ENCODE measurements at regions not wholly inside any gene's neighbourhood (a gene's known extent, or its start where the extent isn't known, plus 50 kb on each side); places are given as distances from the start of the nearest gene placed in this dataset.

DNA sequence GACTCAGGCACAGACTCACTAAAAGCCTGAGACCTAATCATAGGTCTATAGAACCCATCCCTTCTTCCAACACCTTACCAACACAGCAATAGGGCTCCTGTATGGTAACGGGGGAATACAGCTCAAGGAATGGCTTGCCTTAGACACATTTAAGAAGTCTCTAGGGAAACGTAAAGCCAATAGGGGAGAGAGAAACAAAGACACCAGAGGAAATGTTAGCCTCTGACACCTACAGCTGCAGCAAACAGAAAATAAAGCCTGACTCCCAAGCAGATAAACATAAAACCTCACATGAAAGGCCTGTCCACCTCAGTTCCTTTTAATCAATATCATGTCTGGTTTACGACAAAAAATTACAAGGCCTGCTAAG lies 51.1 kb upstream of the NCOA1 start:
- DNase-seq (ENCODE audit: low spot score), result no peak

GRCh38 chr2:24439280-24439970 lies 51.6 kb upstream of the NCOA1 start:
- DNase-seq (ENCODE audit: low spot score), result no peak

DNA sequence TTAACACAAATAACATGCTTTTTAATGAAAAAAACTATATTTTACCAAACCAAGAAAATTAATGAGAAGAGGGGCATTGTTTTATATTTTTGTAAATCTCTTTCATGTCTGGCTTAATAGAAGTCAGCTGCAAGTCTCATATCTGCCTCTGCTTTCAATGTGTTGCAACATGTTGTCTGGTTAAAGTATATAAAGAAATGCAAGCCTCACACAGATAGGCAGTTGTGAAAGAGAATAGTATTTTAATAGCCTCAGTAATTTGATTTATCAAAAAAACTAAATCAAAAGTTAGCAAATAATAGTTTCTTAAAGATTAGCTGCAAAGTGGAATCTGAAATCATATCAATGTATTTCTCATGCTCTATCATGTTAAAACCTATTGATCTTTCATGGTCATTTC lies 52.9 kb upstream of the NCOA1 start:
- no peak for DNase-seq (ENCODE audit: low spot score)

DNA sequence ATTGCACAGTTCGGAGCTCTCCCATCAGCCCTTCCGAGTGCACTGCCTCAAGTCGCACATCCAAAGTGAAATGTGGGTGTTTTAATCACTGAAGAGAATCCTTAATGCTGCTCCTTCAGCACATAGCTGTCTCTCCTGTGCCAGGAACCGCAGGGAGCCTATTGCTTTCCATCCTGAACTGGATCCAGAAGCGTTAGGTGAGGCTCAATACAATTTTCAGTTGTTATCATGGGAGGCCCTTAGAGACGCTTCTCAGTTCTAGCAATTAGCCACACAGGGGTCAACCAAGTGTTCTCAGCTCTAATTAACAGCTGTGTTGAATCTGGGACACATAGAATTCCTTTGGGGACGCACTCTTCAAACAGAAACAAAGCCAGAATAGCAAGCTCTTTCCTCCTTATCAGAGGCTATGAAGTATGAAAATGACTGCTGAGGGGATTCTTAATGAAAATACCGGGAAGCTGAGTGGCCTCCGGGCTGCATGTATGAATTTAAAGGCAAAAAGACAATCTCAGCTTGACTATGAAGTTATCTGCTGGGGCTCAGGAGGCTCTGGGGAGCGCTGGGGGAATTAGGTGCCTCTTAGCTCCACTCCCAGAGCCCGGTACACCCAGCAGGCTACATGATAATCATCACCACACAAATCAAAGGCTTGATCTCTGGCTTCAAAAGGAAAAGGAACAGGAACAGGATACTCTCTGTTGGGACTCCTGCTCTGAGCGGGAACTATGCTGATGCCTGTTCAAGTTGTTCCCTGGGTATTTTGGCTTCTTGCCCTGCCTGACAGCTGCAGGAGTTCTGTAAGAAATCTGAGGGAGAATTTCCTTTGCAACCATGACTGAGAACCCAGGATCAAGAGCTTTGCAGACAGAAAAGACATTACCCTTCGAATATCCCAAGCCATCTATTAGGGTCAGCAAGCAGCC lies 55.4 kb upstream of the NCOA1 start:
- DNase-seq (ENCODE audit: low spot score), result peak; percentile 82

DNA sequence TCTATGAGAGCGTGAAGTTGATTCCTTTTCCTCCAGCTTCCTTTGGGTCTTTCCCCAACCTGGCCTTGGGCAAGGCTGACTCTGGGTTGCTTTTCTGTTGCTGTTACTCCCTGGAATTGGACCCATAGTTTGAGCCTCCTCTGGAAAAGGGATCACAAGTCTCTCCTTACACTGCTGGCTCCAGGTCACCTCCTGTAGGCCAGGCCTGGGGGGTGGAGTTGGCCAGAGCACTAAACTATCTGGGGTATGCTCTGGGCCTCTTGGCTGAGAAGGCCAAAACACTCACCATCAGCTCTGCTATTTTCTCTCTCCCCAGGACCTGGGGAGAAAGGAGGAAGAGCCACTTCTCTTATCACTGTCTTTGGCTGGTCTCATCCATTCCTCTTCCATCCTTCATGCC lies 56.5 kb upstream of the NCOA1 start:
- DNase-seq (ENCODE audit: low spot score), result no peak

DNA sequence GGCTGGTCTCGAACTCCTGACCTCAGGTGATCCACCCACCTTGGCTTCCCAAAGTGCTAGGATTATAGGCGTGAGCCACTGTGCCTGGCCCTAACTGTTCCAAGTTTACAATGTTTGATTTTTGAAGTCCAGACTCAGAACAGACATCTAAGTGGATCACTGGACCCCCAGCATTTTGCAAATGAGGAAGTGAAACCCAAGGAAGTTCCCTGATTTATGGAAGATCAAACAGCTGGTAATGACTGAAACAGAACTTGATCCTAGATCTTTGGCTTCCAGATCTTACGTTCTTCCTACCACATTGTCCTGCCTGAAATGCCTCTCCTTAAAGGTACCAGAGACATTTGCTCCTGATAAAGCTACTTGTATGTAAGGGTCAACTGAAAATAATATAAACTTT lies 58.3 kb upstream of the NCOA1 start:
- DNase-seq (ENCODE audit: low spot score), result no peak

DNA sequence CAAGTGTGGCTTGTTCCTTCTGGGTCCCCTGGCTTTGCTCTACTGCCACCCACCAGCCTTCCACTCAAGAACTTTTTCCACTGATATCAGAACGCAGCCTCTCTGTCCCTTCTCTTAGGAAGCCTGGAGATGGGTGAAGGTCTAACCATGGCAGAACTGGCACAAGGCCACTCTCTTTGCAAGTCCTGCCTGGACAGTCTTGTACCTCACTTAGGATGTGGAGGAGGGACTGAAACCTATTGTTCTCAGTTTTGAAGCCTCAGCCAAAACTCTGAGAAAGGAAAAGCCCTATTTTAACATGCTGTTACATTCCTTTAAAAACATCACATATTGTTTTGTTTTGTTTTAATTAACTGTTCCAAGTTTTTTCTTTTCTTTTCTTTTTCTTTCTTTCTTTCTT lies 58.9 kb upstream of the NCOA1 start:
- no peak for DNase-seq (ENCODE audit: low spot score)

GRCh38 chr2:24429197-24430074 lies 61.6 kb upstream of the NCOA1 start:
- no peak for DNase-seq (ENCODE audit: low spot score)

DNA sequence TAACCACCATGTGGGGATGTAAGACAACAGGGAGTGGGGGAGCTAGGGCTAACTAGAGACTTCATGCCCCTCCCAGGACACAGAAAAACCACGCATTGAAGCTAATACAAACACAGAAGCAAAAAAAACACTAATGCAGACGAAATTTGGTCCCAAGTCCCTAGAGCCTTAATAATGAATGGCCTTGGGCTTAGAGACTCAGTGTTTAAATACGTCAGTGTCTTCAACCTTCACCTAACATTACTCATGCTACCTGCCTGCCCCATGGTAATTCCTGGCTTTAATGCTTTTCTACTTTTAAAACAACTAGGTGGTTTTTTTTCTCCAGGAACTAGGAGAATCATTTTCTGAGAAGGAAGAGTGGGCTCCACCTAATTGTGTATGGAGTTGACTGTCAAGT lies 64.1 kb upstream of the ITSN2 start:
- DNase-seq (ENCODE audit: low spot score), result no peak

GRCh38 chr2:24423095-24423494 lies 62.8 kb upstream of the ITSN2 start:
- no peak for DNase-seq (ENCODE audit: low spot score)

- peak; percentile 72 for DNase-seq (ENCODE audit: low spot score)
Measured at GRCh38 chr2:24421668-24422067, 61.3 kb upstream of the ITSN2 start.

GRCh38 chr2:24420373-24420772 lies 60.0 kb upstream of the ITSN2 start:
- no peak for DNase-seq (ENCODE audit: low spot score)

DNA sequence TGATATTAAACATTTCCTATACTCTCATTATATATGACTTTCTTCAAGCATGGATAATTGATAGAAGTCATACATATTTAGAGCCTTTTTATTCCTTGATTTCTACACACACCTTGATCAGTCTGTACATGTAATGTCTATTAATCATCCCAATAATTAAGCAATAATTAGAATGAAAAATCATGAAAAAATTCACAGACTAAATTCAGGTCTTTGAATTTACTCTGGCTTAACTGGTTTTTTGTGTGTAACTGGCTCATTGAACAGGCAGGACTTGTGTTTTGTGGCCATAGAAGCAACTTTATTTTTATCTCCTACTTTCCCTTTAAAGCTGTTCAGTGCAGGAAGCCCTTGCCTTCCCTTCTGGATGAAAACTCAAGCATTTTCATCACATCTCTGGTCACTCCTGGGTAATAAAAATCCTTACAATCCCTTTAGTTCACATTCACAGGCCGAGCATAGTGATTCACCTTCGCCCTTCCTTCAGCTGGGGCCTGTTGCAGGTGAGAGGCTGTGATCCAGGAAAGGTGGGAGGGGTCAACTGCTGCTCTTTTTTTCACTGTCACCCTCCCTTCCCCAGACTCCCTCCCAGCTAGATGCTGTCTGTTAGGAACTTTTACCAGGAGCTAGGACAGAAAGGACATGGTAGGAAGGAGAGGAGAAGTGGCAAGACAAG lies 58.0 kb upstream of the ITSN2 start:
- no peak for DNase-seq (ENCODE audit: low spot score)

- DNase-seq (ENCODE audit: low spot score), result no peak
Measured at GRCh38 chr2:24412812-24413211, 52.5 kb upstream of the ITSN2 start.

GRCh38 chr2:24411488-24412151 lies 51.3 kb upstream of the ITSN2 start:
- no peak for DNase-seq (ENCODE audit: low spot score)

GRCh38 chr2:24410976-24411375 lies 50.6 kb upstream of the ITSN2 start:
- no peak for DNase-seq (ENCODE audit: low spot score)

DNA sequence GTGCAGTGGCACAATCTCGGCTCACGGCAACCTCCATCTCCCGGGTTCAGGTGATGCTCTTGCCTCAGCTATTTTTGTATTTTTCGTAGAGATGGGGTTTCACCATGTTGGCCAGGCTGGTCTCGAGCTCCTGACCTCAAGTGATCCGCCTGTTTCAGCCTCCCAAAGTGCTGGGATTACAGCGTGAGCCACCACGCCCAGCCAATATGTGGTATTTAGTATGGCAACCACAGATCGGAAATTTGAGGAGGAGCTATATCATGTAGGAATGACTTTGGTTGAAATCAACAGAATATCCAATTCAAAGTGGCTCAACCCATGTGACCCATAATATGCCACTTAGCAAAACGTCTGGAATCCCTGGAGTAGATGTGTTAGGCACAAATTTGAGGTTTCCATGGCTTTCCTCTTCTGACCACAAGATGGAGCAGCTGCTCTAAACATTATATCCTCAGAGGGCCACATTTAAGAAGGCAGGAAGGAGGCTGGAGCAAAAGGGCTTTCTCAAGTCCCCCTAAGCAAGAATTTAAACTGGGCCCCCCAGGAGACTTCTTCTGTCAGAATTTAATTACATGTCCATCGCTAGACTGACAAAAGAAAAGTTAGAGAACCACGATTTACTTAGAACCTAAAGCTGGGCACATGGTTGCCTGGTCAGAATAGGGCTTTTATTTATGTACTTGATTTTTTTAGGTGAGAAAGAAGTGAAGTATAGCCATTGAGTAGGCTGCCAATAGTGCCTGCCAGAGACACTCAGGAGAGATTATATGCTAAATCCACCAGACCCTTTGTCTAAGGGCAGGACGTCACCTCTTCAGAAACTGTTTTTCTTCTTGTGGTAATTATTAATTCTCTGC lies 49.6 kb upstream of the ITSN2 start:
- peak; percentile 83 for DNase-seq (ENCODE audit: low spot score)

All from Ammon's horn (tissue), 1 donor.